CD14-positive monocyte (primary cell): ENCODE measurements at regions not wholly inside any gene's neighbourhood (a gene's known extent, or its start where the extent isn't known, plus 50 kb on each side); places are given as distances from the start of the nearest gene placed in this dataset.

Experiments
- DNase-seq, 3 donors: peaks; one replicate each; pipeline ENCODE4 v3.0.0-alpha.2; 2011 to 2022
- H2AFZ ChIP-seq: 2 replicates; pipeline ENCODE4 v1.6.0; 2012; ENCODE audit warnings: mild to moderate bottlenecking, low read depth, low read length, inconsistent platforms; ENCODE audit not compliant: insufficient read depth, poor library complexity, severe bottlenecking
- H3K27ac ChIP-seq, 2 donors: 1 replicate in 1 of 2; 2 replicates in 1 of 2; pipeline ENCODE4 v1.5.1; 2012 to 2013; ENCODE audit warnings: low read length in 2 of 2, control low read depth in 1 of 2, inconsistent platforms in 1 of 2, low read depth in 1 of 2, mild to moderate bottlenecking in 1 of 2
- H3K27me3 ChIP-seq, 2 donors: one replicate each; pipeline versions ENCODE4 v1.6.0 to v1.6.1; 2011 to 2013; ENCODE audit warnings: low read length in 2 of 2; ENCODE audit not compliant: control insufficient read depth in 2 of 2, insufficient read depth in 2 of 2
- H3K36me3 ChIP-seq, 2 donors: replicated peaks in 1 of 2; 1 replicate in 1 of 2; 2 replicates in 1 of 2; pipeline versions ENCODE4 v1.5.1 to v1.6.1; 2012 to 2013; ENCODE audit warnings: low read length in 2 of 2, control low read depth in 1 of 2, inconsistent platforms in 1 of 2, mild to moderate bottlenecking in 1 of 2; ENCODE audit not compliant: insufficient read depth in 2 of 2, control insufficient read depth in 1 of 2
- H3K4me1 ChIP-seq, 2 donors: 1 replicate in 1 of 2; 2 replicates in 1 of 2; pipeline versions ENCODE4 v1.5.1 to v1.6.1; 2012 to 2013; ENCODE audit warnings: low read length in 2 of 2, control low read depth in 1 of 2, inconsistent platforms in 1 of 2, mild to moderate bottlenecking in 1 of 2, moderate library complexity in 1 of 2; ENCODE audit not compliant: insufficient read depth in 2 of 2, control insufficient read depth in 1 of 2
- H3K4me2 ChIP-seq: replicated peaks from 2 replicates; pipeline ENCODE3; 2012; ENCODE audit warnings: low read length, moderate library complexity, mild to moderate bottlenecking; ENCODE audit not compliant: poor library complexity, severe bottlenecking; ENCODE audit errors: extremely low read depth
- H3K4me3 ChIP-seq, 3 experiments: fragments of 200-600 bp in 1 of 3; sonication (generic) in 1 of 3; replicated peaks in 1 of 3; 1 replicate in 2 of 3; 2 replicates in 1 of 3; pipeline ENCODE4 v1.5.1; 2011 to 2013; ENCODE audit warnings: low read length in 3 of 3, mild to moderate bottlenecking in 3 of 3, control low read depth in 2 of 3, low read depth in 2 of 3, inconsistent platforms in 1 of 3, moderate library complexity in 1 of 3
- H3K79me2 ChIP-seq: 2 replicates; pipeline ENCODE4 v1.6.0; 2012; ENCODE audit warnings: mild to moderate bottlenecking, control low read depth, inconsistent platforms, low read length, moderate library complexity; ENCODE audit not compliant: insufficient read depth
- H3K9ac ChIP-seq: 2 replicates; pipeline ENCODE4 v1.6.0; 2017; ENCODE audit warnings: low read length, mild to moderate bottlenecking; ENCODE audit not compliant: insufficient read depth, poor library complexity, severe bottlenecking
- H3K9me3 ChIP-seq, 2 donors: replicated peaks in 1 of 2; 1 replicate in 1 of 2; 2 replicates in 1 of 2; pipeline versions ENCODE4 v1.5.1 to v1.6.1; 2012 to 2013; ENCODE audit warnings: low read length in 2 of 2, control low read depth in 1 of 2; ENCODE audit not compliant: control insufficient read depth in 1 of 2, insufficient read depth in 1 of 2
- H4K20me1 ChIP-seq: 2 replicates; pipeline ENCODE4 v1.6.0; 2012; ENCODE audit warnings: mild to moderate bottlenecking, low read length, control low read depth, moderate library complexity; ENCODE audit not compliant: insufficient read depth
- H3K27ac Mint-ChIP-seq, 7 donors: one replicate each; pipeline ENCODE4 v1.8.0; 2020; ENCODE audit warnings: mild to moderate bottlenecking in 7 of 7, mixed read lengths in 7 of 7, moderate library complexity in 6 of 7, inconsistent platforms in 2 of 7
- H3K27me3 Mint-ChIP-seq, 3 donors: one replicate each; pipeline ENCODE4 v1.8.0; 2021 to 2022; ENCODE audit warnings: low read depth in 3 of 3, mild to moderate bottlenecking in 3 of 3, mixed read lengths in 3 of 3, moderate library complexity in 3 of 3, inconsistent platforms in 1 of 3
- H3K36me3 Mint-ChIP-seq, 2 donors: one replicate each; pipeline ENCODE4 v1.8.0; 2020; ENCODE audit warnings: mixed read lengths in 2 of 2, inconsistent platforms in 1 of 2, mild to moderate bottlenecking in 1 of 2
- H3K4me1 Mint-ChIP-seq: one replicate; pipeline ENCODE4 v1.8.0; 2020; ENCODE audit warnings: mild to moderate bottlenecking, mixed read lengths
- H3K4me3 Mint-ChIP-seq, 2 donors: one replicate each; pipeline ENCODE4 v1.8.0; 2020; ENCODE audit warnings: mild to moderate bottlenecking in 2 of 2, mixed read lengths in 2 of 2, moderate library complexity in 1 of 2
- H3K9me3 Mint-ChIP-seq, 7 donors: one replicate each; pipeline ENCODE4 v1.8.0; 2020 to 2022; ENCODE audit warnings: mixed read lengths in 7 of 7, mild to moderate bottlenecking in 6 of 7, moderate library complexity in 6 of 7, inconsistent platforms in 2 of 7
- WGBS: methylation state at CpG from one replicate; pipeline ENCODE4 v1.1.5; 2013; ENCODE audit warnings: missing lambda C conversion rate; ENCODE audit not compliant: insufficient coverage; 5-methylcytosine and 5-hydroxymethylcytosine counted together
- intact Hi-C, 2 donors: fragments of 100-400 bp; cut with micrococcal nuclease; formaldehyde crosslinking; loops; one replicate each; pipeline versions ENCODE4 v1.15.0 to v1.15.1; 2023
- TF ChIP-seq, protein P1 (sequence below): fragments of 200-600 bp; IDR thresholded peaks from one replicate; pipeline ENCODE4 v1.8.0; 2022; ENCODE audit warnings: antibody characterized with exemption, mild to moderate bottlenecking

DNA sequence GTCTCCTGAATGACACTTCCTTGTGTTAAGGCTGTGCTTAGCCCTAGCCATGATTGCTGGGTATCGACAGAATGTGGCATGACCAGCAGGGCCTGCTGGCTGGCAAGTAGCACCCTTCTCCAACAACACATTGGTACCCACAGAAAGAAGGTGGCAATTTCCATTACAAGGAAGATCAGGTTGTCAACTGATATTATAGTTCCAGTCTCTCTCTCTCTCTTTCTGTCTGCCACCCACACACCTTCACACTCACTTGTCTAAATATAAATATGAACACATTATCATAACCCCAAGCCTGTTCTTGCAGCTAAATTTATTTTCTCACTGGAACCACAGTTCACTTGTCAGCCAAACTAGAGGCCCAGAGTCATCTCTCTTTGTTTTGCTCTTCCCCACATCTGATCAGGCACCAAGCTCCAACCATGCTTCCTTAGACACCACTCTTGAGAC lies 408.1 kb upstream of the PIK3R1 start:
- Mint-ChIP-seq H3K27me3 (peaks cover 0 to 2% (median 0%) of the 10 kb centered on the region in 3 donors), H3K4me1 (no peaks in the 10 kb centered on the region), H3K27ac (no peak overlapping the region), H3K9me3 (peaks cover 2 to 6% (median 4%) of the 10 kb centered on the region in 7 donors), H3K4me3 (no peak overlapping the region), H3K36me3 (no peaks in the 10 kb centered on the region)
- no peaks in the 10 kb centered on the region for H3K27me3 ChIP-seq
- no peak overlapping the region for H3K4me3 ChIP-seq
- H3K79me2 ChIP-seq = no peaks in the 10 kb centered on the region
- H3K27ac ChIP-seq = no peak overlapping the region
- 100% methylated on average over 1 of the region's 1 CpG for WGBS
- no peaks in the 10 kb centered on the region for H3K4me1 ChIP-seq
- no peaks in the 10 kb centered on the region for H4K20me1 ChIP-seq
- no peaks in the 10 kb centered on the region for H3K9me3 ChIP-seq
- DNase-seq = no peak
- no peak overlapping the region for H2AFZ ChIP-seq
- no peaks in the 10 kb centered on the region for H3K36me3 ChIP-seq
- intact Hi-C loops = no loop called here
- no peak overlapping the region for H3K9ac ChIP-seq
- no peak overlapping the region for H3K4me2 ChIP-seq
- TF ChIP-seq, protein P1, sequence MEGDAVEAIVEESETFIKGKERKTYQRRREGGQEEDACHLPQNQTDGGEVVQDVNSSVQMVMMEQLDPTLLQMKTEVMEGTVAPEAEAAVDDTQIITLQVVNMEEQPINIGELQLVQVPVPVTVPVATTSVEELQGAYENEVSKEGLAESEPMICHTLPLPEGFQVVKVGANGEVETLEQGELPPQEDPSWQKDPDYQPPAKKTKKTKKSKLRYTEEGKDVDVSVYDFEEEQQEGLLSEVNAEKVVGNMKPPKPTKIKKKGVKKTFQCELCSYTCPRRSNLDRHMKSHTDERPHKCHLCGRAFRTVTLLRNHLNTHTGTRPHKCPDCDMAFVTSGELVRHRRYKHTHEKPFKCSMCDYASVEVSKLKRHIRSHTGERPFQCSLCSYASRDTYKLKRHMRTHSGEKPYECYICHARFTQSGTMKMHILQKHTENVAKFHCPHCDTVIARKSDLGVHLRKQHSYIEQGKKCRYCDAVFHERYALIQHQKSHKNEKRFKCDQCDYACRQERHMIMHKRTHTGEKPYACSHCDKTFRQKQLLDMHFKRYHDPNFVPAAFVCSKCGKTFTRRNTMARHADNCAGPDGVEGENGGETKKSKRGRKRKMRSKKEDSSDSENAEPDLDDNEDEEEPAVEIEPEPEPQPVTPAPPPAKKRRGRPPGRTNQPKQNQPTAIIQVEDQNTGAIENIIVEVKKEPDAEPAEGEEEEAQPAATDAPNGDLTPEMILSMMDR = no peak

DNA sequence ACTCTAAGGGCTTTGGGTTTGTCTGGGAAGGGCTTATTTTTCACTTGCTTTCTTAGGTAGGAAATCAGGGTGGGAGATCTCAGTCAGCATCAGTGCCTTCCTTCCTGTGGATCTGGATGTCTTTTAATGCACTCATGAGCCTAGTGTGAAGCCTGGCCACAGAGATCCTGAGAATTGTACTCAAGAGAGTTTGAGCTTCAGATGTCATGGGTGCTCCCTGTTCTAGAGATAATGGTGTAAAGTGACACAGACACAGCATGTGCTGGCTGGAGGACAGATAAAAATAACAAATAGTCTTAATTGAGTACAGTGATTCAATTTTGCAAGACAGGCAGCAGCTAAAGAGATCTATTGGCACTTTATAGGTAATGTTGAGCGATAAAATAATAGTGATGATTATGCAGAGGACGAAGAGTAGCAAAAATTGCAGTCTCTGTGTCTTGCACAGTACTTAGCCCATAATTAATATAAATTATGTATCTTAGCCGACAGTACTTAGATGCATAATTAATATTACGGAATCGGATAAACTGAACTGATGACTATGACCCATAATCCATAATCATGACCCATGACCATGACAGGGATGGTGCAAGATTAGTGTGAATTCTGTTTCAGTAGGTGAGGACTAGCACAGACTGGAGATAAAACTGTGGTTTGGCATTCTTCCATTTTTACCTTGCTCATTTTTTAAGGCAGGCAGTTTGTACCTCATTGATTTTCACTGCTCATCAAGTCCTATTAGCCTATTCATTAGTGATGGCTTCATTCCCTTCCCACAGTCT lies 408.7 kb upstream of the PIK3R1 start:
- Mint-ChIP-seq H3K9me3 (peaks cover 2 to 6% (median 4%) of the 10 kb centered on the region in 7 donors), H3K4me3 (no peak overlapping the region), H3K27me3 (peaks cover 0 to 2% (median 0%) of the 10 kb centered on the region in 3 donors), H3K36me3 (no peaks in the 10 kb centered on the region), H3K27ac (no peak overlapping the region), H3K4me1 (no peaks in the 10 kb centered on the region)
- TF ChIP-seq, protein P1 = no peak
- Histone ChIP-seq H4K20me1 (no peaks in the 10 kb centered on the region), H3K4me3 (no peak overlapping the region), H3K36me3 (no peaks in the 10 kb centered on the region), H2AFZ (no peak overlapping the region), H3K4me1 (no peaks in the 10 kb centered on the region), H3K27ac (no peak overlapping the region), H3K4me2 (no peak overlapping the region), H3K9ac (no peak overlapping the region), H3K9me3 (no peaks in the 10 kb centered on the region), H3K79me2 (no peaks in the 10 kb centered on the region), H3K27me3 (no peaks in the 10 kb centered on the region)
- WGBS = no CpG with 5 or more reads among the region's 5 CpGs
- no peak for DNase-seq
- intact Hi-C loops = no loop called here
